Stimulated activated memory B cell treated with anti-CD40 and anti-IgM and Interleukin-4, amounts not matched to agents 10 μg/mL and 1 μg/mL and 100 μg/mL, for 72 hours (primary cell): ENCODE measurements at regions not wholly inside any gene's neighbourhood (a gene's known extent, or its start where the extent isn't known, plus 50 kb on each side); places are given as distances from the start of the nearest gene placed in this dataset.
"Not testable (repeated sequence)": the region's sequence is repeated elsewhere in the genome, so short reads cannot be mapped to it uniquely, and the experiment has no call there.

Experiments
- ATAC-seq: fragments of 150-1000 bp; cut with Tn5 transposase; 2 replicates; pipeline ENCODE4 v1.10.0; 2021
- H3K27ac Mint-ChIP-seq: one replicate; pipeline ENCODE4 v1.8.0; 2022; ENCODE audit warnings: mild to moderate bottlenecking, mixed read lengths
- H3K27me3 Mint-ChIP-seq: one replicate; pipeline ENCODE4 v1.8.0; 2022; ENCODE audit warnings: mixed read lengths
- H3K36me3 Mint-ChIP-seq: one replicate; pipeline ENCODE4 v1.8.0; 2022; ENCODE audit warnings: mixed read lengths
- H3K4me1 Mint-ChIP-seq: one replicate; pipeline ENCODE4 v1.8.0; 2022; ENCODE audit warnings: mixed read lengths
- H3K4me3 Mint-ChIP-seq: one replicate; pipeline ENCODE4 v1.8.0; 2022; ENCODE audit warnings: mild to moderate bottlenecking, moderate library complexity, mixed read lengths
- H3K9me3 Mint-ChIP-seq: one replicate; pipeline ENCODE4 v1.8.0; 2022; ENCODE audit warnings: mixed read lengths

- Mint-ChIP-seq H3K4me3 (no peak overlapping the region), H3K4me1 (no peaks in the 10 kb centered on the region), H3K36me3 (no peaks in the 10 kb centered on the region), H3K27me3 (peaks cover 40% of the 10 kb centered on the region), H3K27ac (no peak overlapping the region), H3K9me3 (peaks cover 5% of the 10 kb centered on the region)
- no peak for ATAC-seq
Observed at GRCh38 chr22:48825802-48826520, 1001.7 kb downstream of the BRD1 start.

- no peak overlapping the region for H3K4me3 Mint-ChIP-seq
- no peaks in the 10 kb centered on the region for H3K36me3 Mint-ChIP-seq
- H3K27ac Mint-ChIP-seq, result no peak overlapping the region
- H3K27me3 Mint-ChIP-seq, result peaks cover 40% of the 10 kb centered on the region
- no peak for ATAC-seq
- no peaks in the 10 kb centered on the region for H3K4me1 Mint-ChIP-seq
- H3K9me3 Mint-ChIP-seq, result peaks cover 2% of the 10 kb centered on the region
Observed at GRCh38 chr22:48824712-48825651, 1002.7 kb downstream of the BRD1 start.

- Mint-ChIP-seq H3K9me3 (no peaks in the 10 kb centered on the region), H3K36me3 (no peaks in the 10 kb centered on the region), H3K4me1 (no peaks in the 10 kb centered on the region), H3K27ac (no peak overlapping the region), H3K4me3 (no peak overlapping the region), H3K27me3 (peaks cover 40% of the 10 kb centered on the region)
- ATAC-seq, result no peak
Observed at GRCh38 chr22:48823941-48824340, 1003.7 kb downstream of the BRD1 start.

- H3K4me1 Mint-ChIP-seq, result no peaks in the 10 kb centered on the region
- H3K9me3 Mint-ChIP-seq, result no peaks in the 10 kb centered on the region
- H3K4me3 Mint-ChIP-seq, result no peak overlapping the region
- H3K36me3 Mint-ChIP-seq, result no peaks in the 10 kb centered on the region
- no peak for ATAC-seq
- peaks cover 40% of the 10 kb centered on the region for H3K27me3 Mint-ChIP-seq
- H3K27ac Mint-ChIP-seq, result no peak overlapping the region
Observed at GRCh38 chr22:48822278-48823233, 1005.1 kb downstream of the BRD1 start.

GRCh38 chr22:48821727-48822126, 1005.9 kb downstream of the BRD1 start:
- H3K4me1 Mint-ChIP-seq, result no peaks in the 10 kb centered on the region
- H3K27me3 Mint-ChIP-seq, result peaks cover 38% of the 10 kb centered on the region
- no peak overlapping the region for H3K27ac Mint-ChIP-seq
- ATAC-seq, result no peak
- no peak overlapping the region for H3K4me3 Mint-ChIP-seq
- H3K9me3 Mint-ChIP-seq, result no peaks in the 10 kb centered on the region
- H3K36me3 Mint-ChIP-seq, result no peaks in the 10 kb centered on the region

GRCh38 chr22:48821346-48821690, 1006.4 kb downstream of the BRD1 start:
- Mint-ChIP-seq H3K27ac (no peak overlapping the region), H3K4me1 (no peaks in the 10 kb centered on the region), H3K36me3 (no peaks in the 10 kb centered on the region), H3K9me3 (no peaks in the 10 kb centered on the region), H3K4me3 (no peak overlapping the region), H3K27me3 (peaks cover 34% of the 10 kb centered on the region)
- no peak for ATAC-seq

GRCh38 chr22:48820481-48821345, 1007.0 kb downstream of the BRD1 start:
- Mint-ChIP-seq H3K4me1 (no peaks in the 10 kb centered on the region), H3K9me3 (no peaks in the 10 kb centered on the region), H3K27me3 (peaks cover 27% of the 10 kb centered on the region), H3K36me3 (no peaks in the 10 kb centered on the region), H3K27ac (no peak overlapping the region), H3K4me3 (no peak overlapping the region)
- ATAC-seq, result no peak

GRCh38 chr22:48819961-48820360, 1007.7 kb downstream of the BRD1 start:
- ATAC-seq, result no peak
- Mint-ChIP-seq H3K4me1 (no peaks in the 10 kb centered on the region), H3K9me3 (no peaks in the 10 kb centered on the region), H3K27ac (no peak overlapping the region), H3K4me3 (no peak overlapping the region), H3K27me3 (peaks cover 20% of the 10 kb centered on the region), H3K36me3 (no peaks in the 10 kb centered on the region)

- no peaks in the 10 kb centered on the region for H3K4me1 Mint-ChIP-seq
- H3K4me3 Mint-ChIP-seq, result no peak overlapping the region
- H3K36me3 Mint-ChIP-seq, result no peaks in the 10 kb centered on the region
- no peak for ATAC-seq
- H3K27ac Mint-ChIP-seq, result no peak overlapping the region
- peaks cover under 1% of the 10 kb centered on the region for H3K9me3 Mint-ChIP-seq
- peaks cover 13% of the 10 kb centered on the region for H3K27me3 Mint-ChIP-seq
Observed at GRCh38 chr22:48819232-48819631, 1008.4 kb downstream of the BRD1 start.

GRCh38 chr22:48817491-48817890, 1010.2 kb downstream of the BRD1 start:
- not testable (repeated sequence) for H3K9me3 Mint-ChIP-seq

GRCh38 chr22:48811885-48812284, 1015.8 kb downstream of the BRD1 start:
- ATAC-seq, result no peak
- Mint-ChIP-seq H3K4me1 (no peaks in the 10 kb centered on the region), H3K27ac (no peak overlapping the region), H3K4me3 (no peak overlapping the region), H3K9me3 (peaks cover 7% of the 10 kb centered on the region), H3K36me3 (no peaks in the 10 kb centered on the region), H3K27me3 (no peaks in the 10 kb centered on the region)

More at GRCh38 chr22:48817491-48817890, 1010.2 kb downstream of the BRD1 start:
- not testable (repeated sequence) for ATAC-seq, H3K4me3 Mint-ChIP-seq, H3K27ac Mint-ChIP-seq, H3K4me1 Mint-ChIP-seq, H3K36me3 Mint-ChIP-seq, H3K27me3 Mint-ChIP-seq

- no peaks in the 10 kb centered on the region for H3K36me3 Mint-ChIP-seq
- H3K27me3 Mint-ChIP-seq, result no peaks in the 10 kb centered on the region
- no peaks in the 10 kb centered on the region for H3K4me1 Mint-ChIP-seq
- peaks cover 2% of the 10 kb centered on the region for H3K9me3 Mint-ChIP-seq
- no peak overlapping the region for H3K27ac Mint-ChIP-seq
- H3K4me3 Mint-ChIP-seq, result no peak overlapping the region
- no peak for ATAC-seq
Observed at GRCh38 chr22:48808038-48808960, 1019.4 kb downstream of the BRD1 start.

- no peaks in the 10 kb centered on the region for H3K27me3 Mint-ChIP-seq
- peaks cover 2% of the 10 kb centered on the region for H3K9me3 Mint-ChIP-seq
- no peak overlapping the region for H3K4me3 Mint-ChIP-seq
- ATAC-seq, result no peak
- H3K36me3 Mint-ChIP-seq, result no peaks in the 10 kb centered on the region
- no peak overlapping the region for H3K27ac Mint-ChIP-seq
- no peaks in the 10 kb centered on the region for H3K4me1 Mint-ChIP-seq
Observed at GRCh38 chr22:48807155-48807554, 1020.5 kb downstream of the BRD1 start.
